KMS-11 (cell line): ENCODE measurements at regions not wholly inside any gene's neighbourhood (a gene's known extent, or its start where the extent isn't known, plus 50 kb on each side); places are given as distances from the start of the nearest gene placed in this dataset.

Experiments
- H2AFZ ChIP-seq: fragments of 200-600 bp; sonication (generic); 2 replicates; pipeline ENCODE4 v1.6.1; 2016; ENCODE audit warnings: antibody characterized with exemption, mixed run types, low read depth
- H3K27ac ChIP-seq: fragments of 200-600 bp; sonication (generic); 2 replicates; pipeline ENCODE4 v1.6.1; 2016; ENCODE audit warnings: mild to moderate bottlenecking, mixed run types
- H3K27me3 ChIP-seq: fragments of 200-600 bp; sonication (generic); 2 replicates; pipeline ENCODE4 v1.6.1; 2017; ENCODE audit warnings: mild to moderate bottlenecking, low read depth, mixed run types, moderate library complexity; ENCODE audit not compliant: insufficient read depth
- H3K36me3 ChIP-seq: fragments of 200-600 bp; sonication (generic); 2 replicates; pipeline ENCODE4 v1.6.1; 2017; ENCODE audit warnings: mild to moderate bottlenecking, mixed run types; ENCODE audit not compliant: insufficient read depth
- H3K4me1 ChIP-seq: fragments of 200-600 bp; sonication (generic); 2 replicates; pipeline ENCODE4 v1.6.1; 2016; ENCODE audit warnings: mild to moderate bottlenecking, low read depth, mixed run types; ENCODE audit not compliant: poor library complexity, severe bottlenecking
- H3K4me2 ChIP-seq: fragments of 200-600 bp; sonication (generic); 2 replicates; pipeline ENCODE4 v1.7.0; 2016; ENCODE audit warnings: mild to moderate bottlenecking, mixed run types
- H3K4me3 ChIP-seq: fragments of 200-600 bp; sonication (generic); IDR thresholded peaks from 2 replicates; pipeline ENCODE4 v1.6.1; 2017; ENCODE audit warnings: low read depth, low read length, mixed read lengths; ENCODE audit not compliant: insufficient read depth
- H3K79me2 ChIP-seq: fragments of 200-600 bp; sonication (generic); 2 replicates; pipeline ENCODE4 v1.6.1; 2016; ENCODE audit warnings: low read depth, mixed run types; ENCODE audit not compliant: insufficient read depth
- H3K9ac ChIP-seq: fragments of 200-600 bp; sonication (generic); 2 replicates; pipeline ENCODE4 v1.6.1; 2016; ENCODE audit warnings: mild to moderate bottlenecking, mixed run types
- H4K20me1 ChIP-seq: fragments of 200-600 bp; sonication (generic); 2 replicates; pipeline ENCODE4 v1.6.1; 2016; ENCODE audit warnings: mild to moderate bottlenecking, mixed run types; ENCODE audit not compliant: insufficient read depth
- TF ChIP-seq, protein P1 (sequence below): fragments of 200-600 bp; sonication (generic); conservative IDR thresholded peaks from 2 replicates; pipeline ENCODE4 v1.6.1; 2017; ENCODE audit warnings: low read depth, mild to moderate bottlenecking, antibody characterized with exemption, low read length, moderate library complexity, mixed read lengths

- no peak overlapping the region for H3K4me2 ChIP-seq
- H3K27me3 ChIP-seq, result no peaks in the 10 kb centered on the region
- H3K36me3 ChIP-seq, result no peaks in the 10 kb centered on the region
- H4K20me1 ChIP-seq, result 0 out of 2 replicates have a peak, but pooled peaks cover 5% of the 10 kb centered on the region
- TF ChIP-seq, protein P1, sequence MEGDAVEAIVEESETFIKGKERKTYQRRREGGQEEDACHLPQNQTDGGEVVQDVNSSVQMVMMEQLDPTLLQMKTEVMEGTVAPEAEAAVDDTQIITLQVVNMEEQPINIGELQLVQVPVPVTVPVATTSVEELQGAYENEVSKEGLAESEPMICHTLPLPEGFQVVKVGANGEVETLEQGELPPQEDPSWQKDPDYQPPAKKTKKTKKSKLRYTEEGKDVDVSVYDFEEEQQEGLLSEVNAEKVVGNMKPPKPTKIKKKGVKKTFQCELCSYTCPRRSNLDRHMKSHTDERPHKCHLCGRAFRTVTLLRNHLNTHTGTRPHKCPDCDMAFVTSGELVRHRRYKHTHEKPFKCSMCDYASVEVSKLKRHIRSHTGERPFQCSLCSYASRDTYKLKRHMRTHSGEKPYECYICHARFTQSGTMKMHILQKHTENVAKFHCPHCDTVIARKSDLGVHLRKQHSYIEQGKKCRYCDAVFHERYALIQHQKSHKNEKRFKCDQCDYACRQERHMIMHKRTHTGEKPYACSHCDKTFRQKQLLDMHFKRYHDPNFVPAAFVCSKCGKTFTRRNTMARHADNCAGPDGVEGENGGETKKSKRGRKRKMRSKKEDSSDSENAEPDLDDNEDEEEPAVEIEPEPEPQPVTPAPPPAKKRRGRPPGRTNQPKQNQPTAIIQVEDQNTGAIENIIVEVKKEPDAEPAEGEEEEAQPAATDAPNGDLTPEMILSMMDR, result no peak
- no peak overlapping the region for H3K4me3 ChIP-seq
- H3K9ac ChIP-seq, result no peak overlapping the region
- H3K4me1 ChIP-seq, result peaks cover 9% of the 10 kb centered on the region
- H2AFZ ChIP-seq, result no peak overlapping the region
- no peak overlapping the region for H3K27ac ChIP-seq
- H3K79me2 ChIP-seq, result peaks cover 68% of the 10 kb centered on the region; the same call in 1 of the 2 replicates
Observed at GRCh38 chr17:72518753-72519597, 398.2 kb downstream of the SOX9 start.

DNA sequence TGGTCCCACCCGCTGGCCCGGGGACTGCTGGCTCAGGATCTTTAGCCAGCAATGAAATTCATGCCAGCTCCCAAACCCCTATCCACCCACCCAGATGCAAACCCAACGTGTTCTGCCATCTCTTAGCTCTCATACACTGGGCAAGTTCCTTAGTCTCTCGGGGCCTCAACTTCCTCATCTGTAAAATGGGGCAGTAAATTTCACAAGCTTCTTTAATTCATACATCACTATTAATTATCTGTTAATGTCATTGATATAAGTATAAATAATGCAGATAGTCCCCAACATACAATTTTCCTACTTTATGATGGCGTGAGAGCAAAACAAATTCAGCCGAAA lies 398.7 kb downstream of the SOX9 start:
- H3K4me1 ChIP-seq, result peaks cover 9% of the 10 kb centered on the region
- H3K9ac ChIP-seq, result no peak overlapping the region
- H4K20me1 ChIP-seq, result 0 out of 2 replicates have a peak, but pooled peaks cover 5% of the 10 kb centered on the region
- H3K79me2 ChIP-seq, result peaks cover 62% of the 10 kb centered on the region; the same call in 1 of the 2 replicates
- TF ChIP-seq, protein P1, result no peak
- H3K4me3 ChIP-seq, result no peak overlapping the region
- H3K27me3 ChIP-seq, result no peaks in the 10 kb centered on the region
- no peak overlapping the region for H3K27ac ChIP-seq
- H3K4me2 ChIP-seq, result no peak overlapping the region
- H2AFZ ChIP-seq, result no peak overlapping the region
- no peaks in the 10 kb centered on the region for H3K36me3 ChIP-seq

GRCh38 chr17:72520665-72521303 lies 400.0 kb downstream of the SOX9 start:
- Histone ChIP-seq H3K4me3 (no peak overlapping the region), H3K9ac (no peak overlapping the region), H3K27me3 (no peaks in the 10 kb centered on the region), H2AFZ (no peak overlapping the region), H3K79me2 (peaks cover 57% of the 10 kb centered on the region; the same call in 1 of the 2 replicates), H3K4me1 (peaks cover 9% of the 10 kb centered on the region), H3K36me3 (no peaks in the 10 kb centered on the region), H4K20me1 (0 out of 2 replicates have a peak, but pooled peaks cover 8% of the 10 kb centered on the region), H3K27ac (no peak overlapping the region), H3K4me2 (no peak overlapping the region)
- TF ChIP-seq, protein P1, result no peak

GRCh38 chr17:72523491-72523890 lies 402.7 kb downstream of the SOX9 start:
- TF ChIP-seq, protein P1, result no peak
- no peak overlapping the region for H3K9ac ChIP-seq
- H3K79me2 ChIP-seq, result peaks cover 48% of the 10 kb centered on the region
- H3K4me1 ChIP-seq, result peaks cover 9% of the 10 kb centered on the region
- H4K20me1 ChIP-seq, result peaks cover 8% of the 10 kb centered on the region; the same call in 1 of the 2 replicates
- no peak overlapping the region for H2AFZ ChIP-seq
- no peak overlapping the region for H3K4me2 ChIP-seq
- H3K27ac ChIP-seq, result no peak overlapping the region
- no peaks in the 10 kb centered on the region for H3K36me3 ChIP-seq
- H3K27me3 ChIP-seq, result no peaks in the 10 kb centered on the region
- no peak overlapping the region for H3K4me3 ChIP-seq
